ENCODE measurements at regions not wholly inside any gene's neighbourhood (a gene's known extent, or its start where the extent isn't known, plus 50 kb on each side); places are given as distances from the start of the nearest gene placed in this dataset.

DNA sequence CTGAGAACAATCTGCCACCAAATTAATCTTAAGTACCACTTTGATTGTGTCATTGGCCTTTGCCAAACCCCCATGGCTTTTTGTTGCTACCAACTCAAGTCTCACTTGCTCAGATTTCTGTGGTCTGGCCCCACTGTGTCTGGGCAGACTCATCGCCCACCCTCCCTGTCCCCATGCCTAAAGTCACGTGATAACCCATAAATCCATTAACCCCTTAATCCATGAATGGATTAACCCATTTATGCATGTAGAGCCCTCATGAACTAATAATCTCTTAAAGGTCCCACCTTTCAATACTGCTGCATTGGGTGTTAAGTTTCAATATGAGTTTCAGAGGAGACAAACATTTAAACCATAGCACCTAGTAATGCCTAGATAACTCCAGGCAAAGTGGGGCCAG, 78.5 kb upstream of the BLTP1 start:
- Histone ChIP-seq H3K27ac (no peak overlapping the region), H3K4me3 (no peak overlapping the region), H3K4me1 (no peaks in the 10 kb centered on the region), H3K4me2 (no peak overlapping the region), H3K9me3 (no peaks in the 10 kb centered on the region)
- 10% methylated on average over 2 of the region's 2 CpGs for WGBS (ENCODE audit: missing lambda C conversion rate)
- CTCF ChIA-PET, result no interaction called here
- FAIRE-seq (no peak), DNase-seq (ENCODE audit: low read depth in 1 of 2, low spot score in 1 of 2) (no peak), ATAC-seq (no peak)
- TF ChIP-seq RNF2 (IDR thresholded peaks at IDR 0.05; ENCODE audit: borderline replicate concordance, low read depth) (no peak), RAD21 (conservative IDR thresholded peaks at IDR 0.05 in 1 of 2, IDR thresholded peaks at IDR 0.05 in 1 of 2) (no peak), CBX8 (IDR thresholded peaks at IDR 0.05) (no peak), TP53 (CRISPR knock-in tag; IDR thresholded peaks at IDR 0.05) (no peak), ZC3H11A (IDR thresholded peaks at IDR 0.05) (no peak), CHD4 (IDR thresholded peaks at IDR 0.05; ENCODE audit: borderline replicate concordance) (no peak), FOSL2 (IDR thresholded peaks at IDR 0.05) (no peak), FOSL2 (CRISPR knock-in tag; IDR thresholded peaks at IDR 0.05) (no peak), CEBPB (IDR thresholded peaks at IDR 0.05) (no peak), PHF8 (IDR thresholded peaks at IDR 0.05; ENCODE audit: borderline replicate concordance, low read depth) (no peak), HEYL (CRISPR knock-in tag; IDR thresholded peaks at IDR 0.05) (no peak), RCOR1 (IDR thresholded peaks at IDR 0.05; ENCODE audit: low read depth, low read length) (no peak), ZSCAN20 (CRISPR knock-in tag; IDR thresholded peaks at IDR 0.05) (no peak), HMGXB4 (CRISPR knock-in tag; IDR thresholded peaks at IDR 0.05; ENCODE audit: borderline replicate concordance) (no peak)
- TF ChIP-seq, protein P1, sequence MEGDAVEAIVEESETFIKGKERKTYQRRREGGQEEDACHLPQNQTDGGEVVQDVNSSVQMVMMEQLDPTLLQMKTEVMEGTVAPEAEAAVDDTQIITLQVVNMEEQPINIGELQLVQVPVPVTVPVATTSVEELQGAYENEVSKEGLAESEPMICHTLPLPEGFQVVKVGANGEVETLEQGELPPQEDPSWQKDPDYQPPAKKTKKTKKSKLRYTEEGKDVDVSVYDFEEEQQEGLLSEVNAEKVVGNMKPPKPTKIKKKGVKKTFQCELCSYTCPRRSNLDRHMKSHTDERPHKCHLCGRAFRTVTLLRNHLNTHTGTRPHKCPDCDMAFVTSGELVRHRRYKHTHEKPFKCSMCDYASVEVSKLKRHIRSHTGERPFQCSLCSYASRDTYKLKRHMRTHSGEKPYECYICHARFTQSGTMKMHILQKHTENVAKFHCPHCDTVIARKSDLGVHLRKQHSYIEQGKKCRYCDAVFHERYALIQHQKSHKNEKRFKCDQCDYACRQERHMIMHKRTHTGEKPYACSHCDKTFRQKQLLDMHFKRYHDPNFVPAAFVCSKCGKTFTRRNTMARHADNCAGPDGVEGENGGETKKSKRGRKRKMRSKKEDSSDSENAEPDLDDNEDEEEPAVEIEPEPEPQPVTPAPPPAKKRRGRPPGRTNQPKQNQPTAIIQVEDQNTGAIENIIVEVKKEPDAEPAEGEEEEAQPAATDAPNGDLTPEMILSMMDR (IDR thresholded peaks at IDR 0.05), result no peak
- TF ChIP-seq, protein P2, sequence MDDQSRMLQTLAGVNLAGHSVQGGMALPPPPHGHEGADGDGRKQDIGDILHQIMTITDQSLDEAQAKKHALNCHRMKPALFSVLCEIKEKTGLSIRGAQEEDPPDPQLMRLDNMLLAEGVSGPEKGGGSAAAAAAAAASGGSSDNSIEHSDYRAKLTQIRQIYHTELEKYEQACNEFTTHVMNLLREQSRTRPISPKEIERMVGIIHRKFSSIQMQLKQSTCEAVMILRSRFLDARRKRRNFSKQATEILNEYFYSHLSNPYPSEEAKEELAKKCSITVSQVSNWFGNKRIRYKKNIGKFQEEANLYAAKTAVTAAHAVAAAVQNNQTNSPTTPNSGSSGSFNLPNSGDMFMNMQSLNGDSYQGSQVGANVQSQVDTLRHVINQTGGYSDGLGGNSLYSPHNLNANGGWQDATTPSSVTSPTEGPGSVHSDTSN (IDR thresholded peaks at IDR 0.05), result no peak
- TF ChIP-seq, protein P3, sequence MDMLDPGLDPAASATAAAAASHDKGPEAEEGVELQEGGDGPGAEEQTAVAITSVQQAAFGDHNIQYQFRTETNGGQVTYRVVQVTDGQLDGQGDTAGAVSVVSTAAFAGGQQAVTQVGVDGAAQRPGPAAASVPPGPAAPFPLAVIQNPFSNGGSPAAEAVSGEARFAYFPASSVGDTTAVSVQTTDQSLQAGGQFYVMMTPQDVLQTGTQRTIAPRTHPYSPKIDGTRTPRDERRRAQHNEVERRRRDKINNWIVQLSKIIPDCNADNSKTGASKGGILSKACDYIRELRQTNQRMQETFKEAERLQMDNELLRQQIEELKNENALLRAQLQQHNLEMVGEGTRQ (IDR thresholded peaks at IDR 0.05), result no peak
- POLR2A ChIA-PET, result no interaction called here

DNA sequence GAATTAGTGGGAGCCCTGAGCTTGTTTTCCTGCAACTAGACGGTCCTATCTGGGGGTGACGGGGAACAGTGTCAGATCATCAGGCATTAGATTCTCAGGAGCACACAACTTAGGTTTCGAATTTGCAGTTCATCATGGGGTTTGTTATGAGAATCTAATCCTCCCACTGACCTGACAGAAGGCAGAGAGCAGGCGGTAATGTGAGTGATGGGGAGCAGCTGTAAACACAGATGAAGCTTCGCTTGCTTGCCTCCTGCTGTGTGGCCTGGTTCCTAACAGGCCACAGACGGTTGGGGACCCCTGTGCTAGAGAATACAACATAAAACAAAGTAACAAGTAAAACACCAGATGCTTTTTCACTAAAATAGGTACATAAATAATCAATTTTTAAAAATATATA, 86.2 kb upstream of the BLTP1 start:
- H3K27ac ChIP-seq, result no peak overlapping the region
- no peaks in the 10 kb centered on the region for H3K9me3 ChIP-seq
- DNase-seq (ENCODE audit: low read depth in 1 of 2, low spot score in 1 of 2) (no peak), ATAC-seq (no peak), FAIRE-seq (no peak)
- no peak overlapping the region for H3K4me2 ChIP-seq
- no peaks in the 10 kb centered on the region for H3K4me1 ChIP-seq
- TF ChIP-seq CHD2 (IDR thresholded peaks at IDR 0.05; ENCODE audit: low read length, partially characterized antibody), result no peak
- TF ChIP-seq GATA3 (IDR thresholded peaks at IDR 0.05; ENCODE audit: borderline replicate concordance), result no peak
- no peak for TF ChIP-seq TP53 (CRISPR knock-in tag; IDR thresholded peaks at IDR 0.05)
- no peak for TF ChIP-seq POLR2AphosphoS2 (conservative IDR thresholded peaks at IDR 0.05; ENCODE audit: low read length)
- no peak for TF ChIP-seq MYC (IDR thresholded peaks at IDR 0.05; ENCODE audit: borderline replicate concordance, low read length)
- no peak for TF ChIP-seq FOSB (CRISPR knock-in tag; IDR thresholded peaks at IDR 0.05)
- no peak for TF ChIP-seq ATOH8 (CRISPR knock-in tag; IDR thresholded peaks at IDR 0.05; ENCODE audit: low read depth)
- no peak for TF ChIP-seq EHMT2 (IDR thresholded peaks at IDR 0.05; ENCODE audit: low read depth)
- no peak for TF ChIP-seq HMGXB4 (CRISPR knock-in tag; IDR thresholded peaks at IDR 0.05; ENCODE audit: borderline replicate concordance)
- TF ChIP-seq JUNB (IDR thresholded peaks at IDR 0.05), result no peak
- no peak for TF ChIP-seq HOXB13 (CRISPR knock-in tag; IDR thresholded peaks at IDR 0.05; ENCODE audit: low read depth)
- H3K4me3 ChIP-seq, result no peak overlapping the region
- WGBS (ENCODE audit: missing lambda C conversion rate), result 49% methylated on average over 6 of the region's 6 CpGs
- CTCF ChIA-PET, result no interaction called here
- POLR2A ChIA-PET, result no interaction called here
